ENCODE measurements at regions not wholly inside any gene's neighbourhood (a gene's known extent, or its start where the extent isn't known, plus 50 kb on each side); places are given as distances from the start of the nearest gene placed in this dataset.

GRCh38 chr3:135447483-135447882 is 518.0 kb upstream of the PPP2R3A start:
- TF ChIP-seq CTCF (conservative IDR thresholded peaks at IDR 0.05 in 1 of 2, IDR thresholded peaks at IDR 0.05 in 1 of 2; ENCODE audit: low read depth in 1 of 2, low read length in 2 of 2) (no peak), EZH2 (IDR thresholded peaks at IDR 0.05; ENCODE audit: low read length, missing control alignments) (no peak)
- no peaks in the 10 kb centered on the region for H3K4me1 ChIP-seq (ENCODE audit: control insufficient read depth, extremely low read depth, insufficient read depth, low read length)
- no peak overlapping the region for H2AFZ ChIP-seq (ENCODE audit: low read length)
- no peak overlapping the region for H3K4me2 ChIP-seq (ENCODE audit: extremely low read depth, insufficient read depth, low read length)
- H3K9ac ChIP-seq (ENCODE audit: insufficient read depth, low read length): no peak overlapping the region
- H3K79me2 ChIP-seq (ENCODE audit: control insufficient read depth, insufficient read depth, low read length): no peaks in the 10 kb centered on the region
- DNase-seq (ENCODE audit: low read depth in 2 of 2): no peak
- no peaks in the 10 kb centered on the region for H4K20me1 ChIP-seq (ENCODE audit: control insufficient read depth, extremely low read depth, insufficient read depth, low read length)
- H3K27ac ChIP-seq (ENCODE audit: insufficient read depth, low read length): no peak overlapping the region
- no peaks in the 10 kb centered on the region for H3K36me3 ChIP-seq (ENCODE audit: control insufficient read depth, insufficient read depth, low read length)
- H3K27me3 ChIP-seq (ENCODE audit: control insufficient read depth, insufficient read depth, low read length): no peaks in the 10 kb centered on the region
- H3K4me3 ChIP-seq (replicated peaks in 1 of 4; ENCODE audit: control extremely low read depth in 1 of 4, insufficient read depth in 1 of 4, low read depth in 3 of 4, low read length in 4 of 4): no peak overlapping the region
- no peaks in the 10 kb centered on the region for H3K9me3 ChIP-seq (ENCODE audit: control insufficient read depth, insufficient read depth, low read depth, low read length)

GRCh38 chr3:135448520-135448919 is 517.0 kb upstream of the PPP2R3A start:
- H3K27me3 ChIP-seq (ENCODE audit: control insufficient read depth, insufficient read depth, low read length): no peaks in the 10 kb centered on the region
- H3K79me2 ChIP-seq (ENCODE audit: control insufficient read depth, insufficient read depth, low read length): no peaks in the 10 kb centered on the region
- H2AFZ ChIP-seq (ENCODE audit: low read length): no peak overlapping the region
- H3K4me2 ChIP-seq (ENCODE audit: extremely low read depth, insufficient read depth, low read length): no peak overlapping the region
- no peak overlapping the region for H3K27ac ChIP-seq (ENCODE audit: insufficient read depth, low read length)
- H3K9me3 ChIP-seq (ENCODE audit: control insufficient read depth, insufficient read depth, low read depth, low read length): no peaks in the 10 kb centered on the region
- no peaks in the 10 kb centered on the region for H4K20me1 ChIP-seq (ENCODE audit: control insufficient read depth, extremely low read depth, insufficient read depth, low read length)
- no peak overlapping the region for H3K9ac ChIP-seq (ENCODE audit: insufficient read depth, low read length)
- H3K36me3 ChIP-seq (ENCODE audit: control insufficient read depth, insufficient read depth, low read length): no peaks in the 10 kb centered on the region
- TF ChIP-seq EZH2 (IDR thresholded peaks at IDR 0.05; ENCODE audit: low read length, missing control alignments): no peak
- TF ChIP-seq CTCF (conservative IDR thresholded peaks at IDR 0.05 in 1 of 2, IDR thresholded peaks at IDR 0.05 in 1 of 2; ENCODE audit: low read depth in 1 of 2, low read length in 2 of 2): no peak
- no peaks in the 10 kb centered on the region for H3K4me1 ChIP-seq (ENCODE audit: control insufficient read depth, extremely low read depth, insufficient read depth, low read length)
- no peak for DNase-seq (ENCODE audit: low read depth in 2 of 2)
- H3K4me3 ChIP-seq (replicated peaks in 1 of 4; ENCODE audit: control extremely low read depth in 1 of 4, insufficient read depth in 1 of 4, low read depth in 3 of 4, low read length in 4 of 4): no peak overlapping the region

GRCh38 chr3:135449046-135449445 is 516.5 kb upstream of the PPP2R3A start:
- Histone ChIP-seq H3K9me3 (ENCODE audit: control insufficient read depth, insufficient read depth, low read depth, low read length) (no peaks in the 10 kb centered on the region), H4K20me1 (ENCODE audit: control insufficient read depth, extremely low read depth, insufficient read depth, low read length) (no peaks in the 10 kb centered on the region), H3K4me3 (replicated peaks in 1 of 4; ENCODE audit: control extremely low read depth in 1 of 4, insufficient read depth in 1 of 4, low read depth in 3 of 4, low read length in 4 of 4) (no peak overlapping the region), H3K9ac (ENCODE audit: insufficient read depth, low read length) (no peak overlapping the region), H3K4me1 (ENCODE audit: control insufficient read depth, extremely low read depth, insufficient read depth, low read length) (no peaks in the 10 kb centered on the region), H2AFZ (ENCODE audit: low read length) (no peak overlapping the region), H3K4me2 (ENCODE audit: extremely low read depth, insufficient read depth, low read length) (no peak overlapping the region), H3K79me2 (ENCODE audit: control insufficient read depth, insufficient read depth, low read length) (no peaks in the 10 kb centered on the region), H3K27me3 (ENCODE audit: control insufficient read depth, insufficient read depth, low read length) (no peaks in the 10 kb centered on the region), H3K36me3 (ENCODE audit: control insufficient read depth, insufficient read depth, low read length) (no peaks in the 10 kb centered on the region), H3K27ac (ENCODE audit: insufficient read depth, low read length) (no peak overlapping the region)
- no peak for TF ChIP-seq CTCF (conservative IDR thresholded peaks at IDR 0.05 in 1 of 2, IDR thresholded peaks at IDR 0.05 in 1 of 2; ENCODE audit: low read depth in 1 of 2, low read length in 2 of 2)
- TF ChIP-seq EZH2 (IDR thresholded peaks at IDR 0.05; ENCODE audit: low read length, missing control alignments): no peak
- DNase-seq (ENCODE audit: low read depth in 2 of 2): no peak
